Aorta (tissue), 5 donors: ENCODE measurements at regions not wholly inside any gene's neighbourhood (a gene's known extent, or its start where the extent isn't known, plus 50 kb on each side); places are given as distances from the start of the nearest gene placed in this dataset.

Experiments
- ATAC-seq: fragments of 200-7000 bp; cut with Tn5 transposase; one replicate; pipeline ENCODE4 v1.9.1; 2022; ENCODE audit warnings: moderate library complexity; ENCODE audit not compliant: low FRiP score
- DNase-seq, 2 donors: peaks; one replicate each; pipeline ENCODE4 v3.0.0-alpha.2; 2020
- H3K27ac ChIP-seq, 2 donors: one replicate each; pipeline ENCODE4 v1.5.1; 2013; ENCODE audit warnings: low read length in 2 of 2, mild to moderate bottlenecking in 2 of 2, moderate library complexity in 2 of 2, control low read depth in 1 of 2, inconsistent platforms in 1 of 2, low read depth in 1 of 2
- H3K27me3 ChIP-seq, 2 donors: one replicate each; pipeline ENCODE4 v1.6.1; 2013; ENCODE audit warnings: control low read depth in 1 of 2, low read length in 1 of 2, mild to moderate bottlenecking in 1 of 2, moderate library complexity in 1 of 2; ENCODE audit not compliant: insufficient read depth in 2 of 2, control insufficient read depth in 1 of 2
- H3K36me3 ChIP-seq, 2 donors: one replicate each; pipeline ENCODE4 v1.6.1; 2013; ENCODE audit warnings: control low read depth in 1 of 2, low read length in 1 of 2, mild to moderate bottlenecking in 1 of 2; ENCODE audit not compliant: insufficient read depth in 2 of 2, control insufficient read depth in 1 of 2
- H3K4me1 ChIP-seq, 2 donors: one replicate each; pipeline ENCODE4 v1.6.1; 2013; ENCODE audit warnings: low read length in 2 of 2, control low read depth in 1 of 2, mild to moderate bottlenecking in 1 of 2, moderate library complexity in 1 of 2; ENCODE audit not compliant: insufficient read depth in 2 of 2, control insufficient read depth in 1 of 2
- H3K4me3 ChIP-seq, 2 donors: one replicate each; pipeline ENCODE4 v1.5.1; 2013; ENCODE audit warnings: low read length in 2 of 2, control low read depth in 1 of 2, mild to moderate bottlenecking in 1 of 2
- H3K9me3 ChIP-seq: one replicate; pipeline ENCODE4 v1.6.1; 2013; ENCODE audit warnings: mild to moderate bottlenecking, low read length; ENCODE audit not compliant: control insufficient read depth
- WGBS, 2 donors: extraction: QIAGEN DNeasy Blood & Tissue Kit; methylation state at CpG; one replicate each; pipeline ENCODE4 v1.1.7; 2013; 5-methylcytosine and 5-hydroxymethylcytosine counted together
- intact Hi-C, 2 donors: fragments of 100-400 bp; cut with DNase I; formaldehyde crosslinking; loops; one replicate each; pipeline versions ENCODE4 v1.14.2 to v1.15.0; 2022
- donor health status: healthy with polysubstance abuse.
- donor health status: Bipolar disorder and iron deficiency.
- donor health status: DM: no; HTN: no; CAD: no.
- donor health status: DM: no; HTN: no; CAD: no.
- donor health status: DM: yes; HTN: yes; CAD: no.

DNA sequence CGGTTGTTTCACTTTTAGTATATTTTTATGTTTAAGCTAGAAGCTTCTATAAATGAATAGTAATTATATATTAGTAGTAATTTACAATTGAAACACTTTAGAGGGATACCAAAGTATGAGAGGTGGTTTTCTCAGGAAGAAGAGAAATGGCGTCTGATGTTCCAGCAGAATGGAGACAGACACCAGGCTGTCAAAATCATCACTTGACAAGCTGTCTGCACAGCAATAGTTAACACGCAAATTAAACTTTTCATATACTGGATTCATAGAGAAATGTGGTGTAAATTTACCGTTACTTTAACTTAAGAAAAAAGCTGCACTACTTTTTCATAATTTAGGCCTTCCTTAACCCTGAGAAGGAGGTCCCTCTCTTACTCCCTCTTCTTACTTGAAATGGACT lies 82.6 kb downstream of the FAM217A start:
- no peaks in the 10 kb centered on the region for H3K27me3 ChIP-seq
- DNase-seq: no peak
- no peak overlapping the region for H3K4me3 ChIP-seq
- ATAC-seq: no peak
- H3K4me1 ChIP-seq: peaks cover 0 to 3% of the 10 kb centered on the region in 2 donors
- intact Hi-C loops: loop anchor here in 1 of 2 donors (5.0 to 10.0 kb wide), 2 partner anchors 582 to 714 kb away; no protein-coding TSS in a partner anchor
- no peaks in the 10 kb centered on the region for H3K9me3 ChIP-seq
- 94 to 95% methylated on average over 4 of the region's 4 CpGs for WGBS, 2 donors
- H3K36me3 ChIP-seq: no peaks in the 10 kb centered on the region
- H3K27ac ChIP-seq: no peak overlapping the region

DNA sequence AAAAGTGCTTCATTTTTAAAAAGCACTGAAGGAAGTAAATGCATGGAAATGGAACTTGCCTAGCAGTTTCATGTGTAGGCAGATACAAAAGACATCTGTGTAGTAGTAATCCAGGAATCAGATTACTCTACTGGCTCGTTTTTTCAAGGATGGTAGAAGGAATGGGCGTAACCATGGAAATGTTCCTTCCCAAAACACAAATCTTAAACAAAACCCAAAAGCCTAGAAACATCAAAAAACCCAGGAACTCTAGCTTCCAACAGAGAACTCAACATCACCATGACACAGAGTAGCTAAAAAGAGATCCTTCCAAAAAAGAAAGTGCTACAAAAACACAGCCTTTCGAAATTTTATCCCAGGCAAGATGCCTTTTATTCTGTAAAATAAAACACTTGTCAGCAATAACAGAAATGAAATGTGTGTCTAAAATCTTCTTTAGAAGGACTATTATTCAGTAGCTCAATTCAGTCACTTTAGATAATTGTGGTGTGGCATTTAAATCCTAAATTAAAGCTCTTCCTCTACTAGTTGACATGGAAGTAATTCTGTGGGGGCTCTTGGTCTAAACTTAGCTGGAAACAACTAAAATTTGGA lies 81.7 kb downstream of the FAM217A start:
- peak overlapping the region in 1 of 2 donors; percentile 43 for H3K27ac ChIP-seq

DNA sequence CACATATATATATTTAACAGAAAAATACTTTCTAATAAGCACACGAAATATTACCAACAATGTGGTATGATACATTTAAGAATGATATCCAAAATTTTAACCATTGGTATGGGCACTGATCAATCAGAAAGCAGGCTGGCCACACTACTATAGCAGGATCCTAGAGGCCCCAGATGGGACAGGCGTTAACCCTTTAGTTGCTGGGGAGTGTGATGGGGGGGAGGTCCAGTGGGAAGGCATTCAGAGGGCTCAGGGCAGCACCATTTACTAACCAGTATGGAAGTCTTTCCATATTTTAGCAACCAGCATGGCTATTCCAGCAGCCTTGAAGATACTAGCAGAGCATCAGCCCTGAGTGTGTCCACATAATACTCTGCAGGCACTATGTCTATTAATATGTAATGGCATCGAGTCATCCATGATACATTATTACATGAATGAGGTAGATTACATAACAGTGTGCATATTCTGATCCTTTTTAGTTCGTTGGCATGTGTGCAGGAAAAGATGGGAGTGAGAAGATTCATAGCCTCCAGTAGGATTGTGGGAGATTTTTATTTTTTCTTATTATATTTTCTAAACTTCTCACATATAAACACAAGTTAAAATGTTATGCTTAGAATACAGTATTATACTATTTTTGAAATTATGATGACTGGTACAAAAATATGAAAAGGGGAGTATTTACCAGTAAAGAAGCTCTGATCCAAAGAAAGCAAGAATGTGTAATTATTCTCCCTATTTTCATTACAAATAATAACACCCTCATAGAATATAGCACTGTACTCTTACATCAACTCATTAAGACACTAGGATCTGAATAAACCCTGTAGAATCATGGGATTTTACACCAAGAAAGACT lies 78.9 kb downstream of the FAM217A start:
- intact Hi-C loops: loop anchor here in 1 of 2 donors (5.0 to 10.0 kb wide), 3 partner anchors 585 to 875 kb away; no protein-coding TSS in a partner anchor
- no peaks in the 10 kb centered on the region for H3K36me3 ChIP-seq
- no peak overlapping the region for H3K4me3 ChIP-seq
- no peaks in the 10 kb centered on the region for H3K4me1 ChIP-seq
- no peaks in the 10 kb centered on the region for H3K27me3 ChIP-seq
- ATAC-seq (no peak), DNase-seq (no peak)
- no peaks in the 10 kb centered on the region for H3K9me3 ChIP-seq
- 82 to 84% methylated on average over 4 of the region's 4 CpGs for WGBS, 2 donors
- no peak overlapping the region for H3K27ac ChIP-seq

More for the DNA sequence above, 81.7 kb downstream of the FAM217A start:
- no peak overlapping the region for H3K4me3 ChIP-seq
- H3K27me3 ChIP-seq: no peaks in the 10 kb centered on the region
- no peaks in the 10 kb centered on the region for H3K36me3 ChIP-seq
- intact Hi-C loops: loop anchor here in 1 of 2 donors (5.0 to 10.0 kb wide), 2 partner anchors 582 to 715 kb away; no protein-coding TSS in a partner anchor
- 23 to 26% methylated on average over 3 of the region's 3 CpGs for WGBS, 2 donors
- peaks cover 0 to 3% of the 10 kb centered on the region in 2 donors for H3K4me1 ChIP-seq
- ATAC-seq (peak; percentile 41), DNase-seq (no peak)
- no peaks in the 10 kb centered on the region for H3K9me3 ChIP-seq

DNA sequence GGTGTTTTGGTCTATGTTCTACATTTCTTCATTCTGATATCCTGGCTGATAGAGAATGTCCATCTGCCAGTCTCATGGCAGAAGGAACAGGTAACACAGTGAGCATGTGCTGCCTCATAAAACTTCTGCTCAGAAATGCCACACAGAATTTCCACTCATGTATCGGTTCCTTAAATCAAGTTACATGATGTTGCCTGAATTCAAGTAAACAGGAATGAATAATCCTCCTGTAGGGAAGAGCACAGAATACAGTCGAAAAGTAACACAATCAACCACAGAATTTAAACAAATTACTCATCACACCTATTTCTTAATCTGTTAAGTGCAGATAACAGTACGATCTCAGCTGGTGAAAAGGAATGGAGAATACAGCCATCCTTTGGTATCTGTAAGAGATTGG lies 74.7 kb downstream of the FAM217A start:
- WGBS, 2 donors: 80 to 87% methylated on average over 3 of the region's 3 CpGs
- Histone ChIP-seq H3K27me3 (no peaks in the 10 kb centered on the region), H3K36me3 (no peaks in the 10 kb centered on the region), H3K27ac (no peak overlapping the region), H3K4me1 (no peaks in the 10 kb centered on the region), H3K4me3 (no peak overlapping the region), H3K9me3 (no peaks in the 10 kb centered on the region)
- no peak for ATAC-seq
- no peak for DNase-seq
- intact Hi-C loops: loop anchor here in 1 of 2 donors (10.0 kb wide), 1 partner anchor 879 kb away; no protein-coding TSS in a partner anchor

DNA sequence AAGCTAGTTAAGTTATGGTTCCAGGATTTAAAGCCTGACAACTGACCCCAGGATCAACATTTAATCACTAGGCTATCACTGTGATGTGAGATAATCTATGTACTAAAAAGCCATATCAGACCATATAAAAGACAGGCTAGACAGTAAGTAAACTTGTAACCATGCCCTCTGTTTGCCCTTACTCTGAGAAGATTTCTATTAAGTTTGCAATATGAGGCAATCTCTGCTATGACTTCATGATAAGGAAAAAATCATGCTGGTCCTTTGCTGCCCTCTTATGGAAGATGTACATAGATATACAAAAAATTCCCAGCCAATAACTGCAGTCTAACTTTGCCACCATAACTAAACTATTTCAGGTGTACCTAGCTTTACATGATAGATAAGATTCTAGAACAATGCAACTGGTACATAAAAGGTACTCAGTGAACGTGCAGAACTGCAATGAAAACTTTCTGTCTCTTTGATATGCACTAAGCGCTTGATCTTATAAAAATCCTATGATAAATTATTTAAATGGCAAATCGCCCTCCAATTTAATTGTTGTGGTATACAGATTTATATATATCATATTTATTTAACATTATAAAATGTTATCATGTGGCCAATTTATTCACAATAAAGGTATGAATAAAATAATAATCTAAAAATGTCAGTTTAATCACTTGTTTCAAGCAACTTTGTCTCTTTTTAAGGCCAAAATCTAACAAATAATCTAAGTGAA lies 70.5 kb downstream of the FAM217A start:
- no peaks in the 10 kb centered on the region for H3K9me3 ChIP-seq
- H3K27ac ChIP-seq: no peak overlapping the region
- no peaks in the 10 kb centered on the region for H3K4me1 ChIP-seq
- no peaks in the 10 kb centered on the region for H3K36me3 ChIP-seq
- intact Hi-C loops: loop anchor here (2.0 to 10.0 kb wide), 3 partner anchors 730 to 884 kb away; no protein-coding TSS in a partner anchor
- DNase-seq: no peak
- no peak overlapping the region for H3K4me3 ChIP-seq
- peak; percentile 86 for ATAC-seq
- 66 to 70% methylated on average over 3 of the region's 3 CpGs for WGBS, 2 donors
- no peaks in the 10 kb centered on the region for H3K27me3 ChIP-seq

DNA sequence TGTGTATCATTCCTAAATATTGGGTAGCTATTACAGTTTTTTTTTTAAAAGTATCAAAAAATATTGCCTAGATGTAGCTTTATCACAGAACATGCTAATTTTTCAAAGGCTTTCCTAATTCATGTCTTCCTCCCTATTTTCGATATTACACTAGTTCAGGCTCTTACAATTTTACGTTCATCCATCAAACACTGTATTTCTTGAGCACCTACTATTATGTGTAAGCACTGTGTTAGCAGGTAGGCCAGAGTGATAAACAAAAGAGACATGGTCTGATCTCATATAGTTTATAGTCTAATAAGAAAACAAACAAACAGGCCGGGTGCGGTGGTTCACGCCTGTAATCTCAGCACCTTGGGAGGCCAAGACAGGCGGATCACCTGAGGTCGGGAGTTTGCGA lies 69.5 kb downstream of the FAM217A start:
- H3K9me3 ChIP-seq: no peaks in the 10 kb centered on the region
- H3K27ac ChIP-seq: no peak overlapping the region
- H3K4me1 ChIP-seq: no peaks in the 10 kb centered on the region
- intact Hi-C loops: loop anchor here (2.0 to 10.0 kb wide), 3 partner anchors 731 to 885 kb away; no protein-coding TSS in a partner anchor
- DNase-seq: no peak
- H3K36me3 ChIP-seq: no peaks in the 10 kb centered on the region
- H3K27me3 ChIP-seq: no peaks in the 10 kb centered on the region
- ATAC-seq: no peak
- WGBS, 2 donors: 91 to 93% methylated on average over 8 of the region's 8 CpGs
- no peak overlapping the region for H3K4me3 ChIP-seq

DNA sequence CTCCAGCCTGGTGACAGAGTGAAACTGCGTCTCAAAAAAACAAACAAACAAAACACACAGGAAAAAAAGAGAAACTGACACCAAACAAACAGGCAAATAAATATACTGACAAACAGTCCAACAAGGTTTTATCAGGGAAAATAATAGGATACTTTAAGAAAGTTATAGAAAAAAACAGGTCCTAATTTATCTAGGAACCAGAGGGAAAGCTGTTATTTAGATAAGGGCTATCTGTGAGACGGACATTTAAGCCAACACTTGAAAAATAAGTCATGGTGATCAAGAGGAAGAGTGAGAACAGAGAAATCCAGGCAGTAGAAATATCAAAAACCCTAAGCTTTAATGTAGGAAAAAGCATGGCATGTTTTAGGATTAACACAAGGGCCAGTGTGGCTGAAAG lies 68.9 kb downstream of the FAM217A start:
- WGBS, 2 donors: 63 to 71% methylated on average over 2 of the region's 2 CpGs

DNA sequence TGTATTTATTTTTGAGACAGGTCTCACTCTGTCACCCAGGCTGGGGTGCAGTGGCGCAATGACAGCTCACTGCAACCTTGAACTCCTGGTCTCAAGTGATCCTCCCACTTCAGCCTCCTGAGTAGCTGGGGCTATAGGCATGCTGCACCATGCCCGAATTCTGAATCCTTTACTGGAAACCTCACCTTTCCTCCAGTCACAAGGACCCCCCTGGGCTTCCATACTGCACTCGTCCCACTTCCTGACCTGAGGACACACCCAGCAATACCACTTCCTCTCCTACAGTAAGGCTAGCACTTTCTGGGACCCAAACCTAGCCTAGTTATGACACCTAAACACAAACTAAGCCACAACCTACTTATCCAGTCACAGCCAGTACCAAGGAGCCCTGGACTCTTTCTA lies 68.2 kb downstream of the FAM217A start:
- Histone ChIP-seq H3K27me3 (no peaks in the 10 kb centered on the region), H3K27ac (no peak overlapping the region), H3K9me3 (no peaks in the 10 kb centered on the region), H3K4me1 (no peaks in the 10 kb centered on the region), H3K36me3 (no peaks in the 10 kb centered on the region), H3K4me3 (no peak overlapping the region)
- intact Hi-C loops: loop anchor here in 1 of 2 donors (10.0 kb wide), 1 partner anchor 606 kb away; no protein-coding TSS in a partner anchor
- WGBS, 2 donors: 81 to 83% methylated on average over 3 of the region's 3 CpGs
- ATAC-seq (no peak), DNase-seq (no peak)

More for the DNA sequence above, 68.9 kb downstream of the FAM217A start:
- Histone ChIP-seq H3K27me3 (no peaks in the 10 kb centered on the region), H3K4me1 (no peaks in the 10 kb centered on the region), H3K27ac (no peak overlapping the region), H3K4me3 (no peak overlapping the region), H3K36me3 (no peaks in the 10 kb centered on the region), H3K9me3 (no peaks in the 10 kb centered on the region)
- ATAC-seq: no peak
- intact Hi-C loops: loop anchor here in 1 of 2 donors (10.0 kb wide), 1 partner anchor 605 kb away; no protein-coding TSS in a partner anchor
- DNase-seq: no peak
